ENCODE measurements at regions not wholly inside any gene's neighbourhood (a gene's known extent, or its start where the extent isn't known, plus 50 kb on each side); places are given as distances from the start of the nearest gene placed in this dataset.

- ATAC-seq (ENCODE audit: low FRiP score in 2 of 2), result no peak
- H3K9me3 ChIP-seq, result no peaks in the 10 kb centered on the region
- no peaks in the 10 kb centered on the region for H3K4me1 ChIP-seq
- no peaks in the 10 kb centered on the region for H3K36me3 ChIP-seq
- no peak for DNase-seq
- H3K4me3 ChIP-seq, result no peak overlapping the region
- TF ChIP-seq CTCF (IDR thresholded peaks at IDR 0.05), result no peak
- TF ChIP-seq POLR2A (IDR thresholded peaks at IDR 0.05), result no peak
- no peak for TF ChIP-seq POLR2AphosphoS5 (IDR thresholded peaks at IDR 0.05)
- TF ChIP-seq EP300 (IDR thresholded peaks at IDR 0.05), result no peak
- WGBS, 2 donors, result 63 to 71% methylated on average over 5 of the region's 5 CpGs
- no peak overlapping the region for H3K27ac ChIP-seq
- no peaks in the 10 kb centered on the region for H3K27me3 ChIP-seq
Observed at GRCh38 chr13:71115301-71115700, 751.7 kb downstream of the DACH1 start.

DNA sequence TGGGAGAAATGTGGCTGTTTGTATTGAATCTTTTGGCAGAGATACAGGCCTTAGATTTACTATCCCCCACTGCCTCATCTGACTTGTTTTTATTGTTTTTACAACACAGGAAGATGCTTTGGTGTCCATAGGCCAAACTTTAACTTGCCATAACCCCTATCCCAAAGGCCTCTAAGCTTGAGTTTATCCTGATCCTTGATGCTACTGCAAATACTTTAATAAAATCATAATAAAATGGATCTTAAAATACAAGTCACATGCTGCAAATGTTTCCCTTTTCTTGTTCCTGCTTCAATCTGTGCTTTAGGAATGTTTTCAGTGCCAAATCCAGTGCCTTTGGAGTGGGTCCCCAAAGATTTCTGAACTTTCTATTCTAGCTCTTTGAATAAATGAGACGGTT, 770.6 kb downstream of the DACH1 start:
- no peaks in the 10 kb centered on the region for H3K4me1 ChIP-seq
- H3K9me3 ChIP-seq, result no peaks in the 10 kb centered on the region
- no peak for DNase-seq
- ATAC-seq (ENCODE audit: low FRiP score in 2 of 2), result no peak
- H3K27me3 ChIP-seq, result no peaks in the 10 kb centered on the region
- no peaks in the 10 kb centered on the region for H3K36me3 ChIP-seq
- WGBS, 2 donors, result 69 to 71% methylated on average over 1 of the region's 1 CpG
- H3K4me3 ChIP-seq, result no peak overlapping the region
- no peak overlapping the region for H3K27ac ChIP-seq
- TF ChIP-seq POLR2A (IDR thresholded peaks at IDR 0.05) (no peak), EP300 (IDR thresholded peaks at IDR 0.05) (no peak), POLR2AphosphoS5 (IDR thresholded peaks at IDR 0.05) (no peak), CTCF (IDR thresholded peaks at IDR 0.05) (no peak)

GRCh38 chr13:71090990-71091389, 776.0 kb downstream of the DACH1 start:
- TF ChIP-seq CTCF (IDR thresholded peaks at IDR 0.05) (no peak), POLR2AphosphoS5 (IDR thresholded peaks at IDR 0.05) (no peak), POLR2A (IDR thresholded peaks at IDR 0.05) (no peak), EP300 (IDR thresholded peaks at IDR 0.05) (no peak)
- no peaks in the 10 kb centered on the region for H3K4me1 ChIP-seq
- DNase-seq (no peak), ATAC-seq (ENCODE audit: low FRiP score in 2 of 2) (no peak)
- 75 to 83% methylated on average over 2 of the region's 2 CpGs for WGBS, 2 donors
- H3K27ac ChIP-seq, result no peak overlapping the region
- no peaks in the 10 kb centered on the region for H3K27me3 ChIP-seq
- no peak overlapping the region for H3K4me3 ChIP-seq
- no peaks in the 10 kb centered on the region for H3K36me3 ChIP-seq
- no peaks in the 10 kb centered on the region for H3K9me3 ChIP-seq

GRCh38 chr13:71089056-71089455, 777.9 kb downstream of the DACH1 start:
- Histone ChIP-seq H3K27ac (no peak overlapping the region), H3K4me3 (no peak overlapping the region), H3K36me3 (no peaks in the 10 kb centered on the region), H3K27me3 (no peaks in the 10 kb centered on the region), H3K4me1 (no peaks in the 10 kb centered on the region), H3K9me3 (no peaks in the 10 kb centered on the region)
- WGBS, 2 donors, result 77 to 78% methylated on average over 4 of the region's 4 CpGs
- no peak for TF ChIP-seq POLR2A (IDR thresholded peaks at IDR 0.05)
- no peak for TF ChIP-seq POLR2AphosphoS5 (IDR thresholded peaks at IDR 0.05)
- no peak for TF ChIP-seq CTCF (IDR thresholded peaks at IDR 0.05)
- TF ChIP-seq EP300 (IDR thresholded peaks at IDR 0.05), result no peak
- DNase-seq (no peak), ATAC-seq (ENCODE audit: low FRiP score in 2 of 2) (no peak)

GRCh38 chr13:71087432-71087831, 779.6 kb downstream of the DACH1 start:
- Histone ChIP-seq H3K4me1 (no peaks in the 10 kb centered on the region), H3K27me3 (no peaks in the 10 kb centered on the region), H3K4me3 (no peak overlapping the region), H3K27ac (no peak overlapping the region), H3K36me3 (no peaks in the 10 kb centered on the region), H3K9me3 (no peaks in the 10 kb centered on the region)
- no peak for TF ChIP-seq CTCF (IDR thresholded peaks at IDR 0.05)
- TF ChIP-seq EP300 (IDR thresholded peaks at IDR 0.05), result no peak
- TF ChIP-seq POLR2AphosphoS5 (IDR thresholded peaks at IDR 0.05), result no peak
- no peak for TF ChIP-seq POLR2A (IDR thresholded peaks at IDR 0.05)
- peak in 1 of 2 donors; percentile 48 for DNase-seq
- ATAC-seq (ENCODE audit: low FRiP score in 2 of 2), result no peak
- WGBS, 2 donors, result 91 to 92% methylated on average over 8 to 16 of the region's 16 CpGs
